PC-9 (cell line): ENCODE measurements at regions not wholly inside any gene's neighbourhood (a gene's known extent, or its start where the extent isn't known, plus 50 kb on each side); places are given as distances from the start of the nearest gene placed in this dataset.

Source experiments
- BruUV-seq: library from RNA; stranded (reverse); fragments of 400-500 nt; replicated peaks from 2 replicates; lab custom pipeline; 2021; lab: Mats Ljungman, UMichigan
- CTCF ChIA-PET: fragments of 300-600 bp; sonication (Branson Sonifier 250); formaldehyde crosslinking; loops from one replicate; lab custom pipeline; 2022; ENCODE audit warnings: antibody characterized with exemption; lab: Charles Lee
- POLR2A ChIA-PET: fragments of 300-600 bp; sonication (Branson Sonifier 250); formaldehyde crosslinking; loops from one replicate; lab custom pipeline; 2022; ENCODE audit warnings: antibody characterized with exemption; ENCODE audit not compliant: unreplicated experiment; lab: Charles Lee
- DNase-seq, 2 experiments: peaks; one replicate each; pipeline versions ENCODE4 v3.0.0 to v3.0.0-alpha.2; 2015 to 2022; ENCODE audit warnings: mixed read lengths in 1 of 2
- H2AFZ ChIP-seq: fragments of 200-600 bp; sonication (generic); 2 replicates; pipeline ENCODE4 v1.8.1; 2017; ENCODE audit warnings: antibody characterized with exemption
- H3F3A ChIP-seq: fragments of 200-600 bp; sonication (generic); 2 replicates; pipeline ENCODE4 v1.8.1; 2017; ENCODE audit warnings: antibody characterized with exemption, mild to moderate bottlenecking, low read depth; ENCODE audit not compliant: insufficient read depth
- H3K27ac ChIP-seq: fragments of 200-600 bp; sonication (generic); 2 replicates; pipeline ENCODE4 v1.6.1; 2016; ENCODE audit warnings: mixed run types
- H3K27me3 ChIP-seq: fragments of 200-600 bp; sonication (generic); 2 replicates; pipeline ENCODE4 v1.6.1; 2016; ENCODE audit warnings: low read depth, mixed run types; ENCODE audit not compliant: insufficient read depth
- H3K36me3 ChIP-seq: fragments of 200-600 bp; sonication (generic); 2 replicates; pipeline ENCODE4 v1.6.1; 2016; ENCODE audit warnings: low read depth, mixed run types
- H3K4me1 ChIP-seq: fragments of 200-600 bp; sonication (generic); replicated peaks from 2 replicates; pipeline ENCODE4 v1.6.1; 2016; ENCODE audit warnings: mixed run types; ENCODE audit not compliant: insufficient read depth
- H3K4me2 ChIP-seq: fragments of 200-600 bp; sonication (generic); 2 replicates; pipeline ENCODE4 v1.6.1; 2017; ENCODE audit warnings: mixed run types
- H3K4me3 ChIP-seq: fragments of 200-600 bp; sonication (generic); 2 replicates; pipeline ENCODE4 v1.6.1; 2016; ENCODE audit warnings: mixed run types
- H3K79me2 ChIP-seq: fragments of 200-600 bp; sonication (generic); 2 replicates; pipeline ENCODE4 v1.6.1; 2017; ENCODE audit warnings: low read depth, mixed run types
- H3K9me2 ChIP-seq: fragments of 200-600 bp; sonication (generic); 2 replicates; pipeline ENCODE4 v1.8.1; 2017; ENCODE audit warnings: mild to moderate bottlenecking; ENCODE audit not compliant: insufficient read depth
- H3K9me3 ChIP-seq: fragments of 200-600 bp; sonication (generic); 2 replicates; pipeline ENCODE4 v1.8.1; 2016; ENCODE audit warnings: low read depth; ENCODE audit not compliant: insufficient read depth
- H4K20me1 ChIP-seq: fragments of 200-600 bp; sonication (generic); 2 replicates; pipeline ENCODE4 v1.8.1; 2017; ENCODE audit not compliant: insufficient read depth
- CTCF ChIP-seq: fragments of 200-600 bp; sonication (generic); conservative IDR thresholded peaks from 2 replicates; pipeline ENCODE4 v1.6.1; 2017; ENCODE audit warnings: mixed run types, antibody characterized with exemption, mild to moderate bottlenecking, moderate library complexity
- EZH2 ChIP-seq: fragments of 200-600 bp; sonication (generic); IDR thresholded peaks from 2 replicates; pipeline ENCODE4 v1.8.0; 2017; ENCODE audit warnings: antibody characterized with exemption, low read depth
- intact Hi-C: fragments of 100-400 bp; cut with micrococcal nuclease; formaldehyde crosslinking; loops from one replicate; pipeline ENCODE4 v1.10.0; 2022; ENCODE audit not compliant: unreplicated experiment

- ChIA-PET CTCF (no interaction called here), POLR2A (no interaction called here)
- Histone ChIP-seq H2AFZ (no peak overlapping the region), H3K4me2 (no peak overlapping the region), H3F3A (no peaks in the 10 kb centered on the region), H3K9me3 (no peaks in the 10 kb centered on the region), H3K27me3 (no peaks in the 10 kb centered on the region), H4K20me1 (no peaks in the 10 kb centered on the region), H3K4me3 (no peak overlapping the region), H3K9me2 (0 out of 2 replicates have a peak, but pooled peaks cover 5% of the 10 kb centered on the region), H3K27ac (no peak overlapping the region), H3K36me3 (no peaks in the 10 kb centered on the region), H3K79me2 (no peaks in the 10 kb centered on the region), H3K4me1 (no peaks in the 10 kb centered on the region)
- BruUV-seq: no TSS peak
- DNase-seq: no peak
- intact Hi-C loops: no loop called here
- TF ChIP-seq EZH2 (no peak), CTCF (no peak)
Observed at GRCh38 chr16:47753659-47754058, 292.5 kb downstream of the PHKB start.
